Gastrocnemius medialis (tissue), 4 donors: ENCODE measurements at regions not wholly inside any gene's neighbourhood (a gene's known extent, or its start where the extent isn't known, plus 50 kb on each side); places are given as distances from the start of the nearest gene placed in this dataset.

Experiments used
- ATAC-seq, 2 donors: fragments of 150-250 bp; one replicate each; pipeline ENCODE4 v1.9.1; 2016
- DNase-seq, 2 donors: peaks; one replicate each; pipeline ENCODE4 v3.0.0-alpha.2; 2019
- H3K27ac ChIP-seq, 4 donors: fragments of 200-600 bp; sonication (generic); 1 replicate in 1 of 4; 2 replicates in 3 of 4; pipeline ENCODE4 v1.5.1; 2016 to 2018; ENCODE audit warnings: mild to moderate bottlenecking in 2 of 4, moderate library complexity in 1 of 4
- H3K27me3 ChIP-seq, 3 donors: fragments of 200-600 bp; sonication (generic) in 2 of 3; 1 replicate in 1 of 3; 2 replicates in 2 of 3; pipeline versions ENCODE4 v1.5.1 to v1.6.0; 2016 to 2019; ENCODE audit warnings: mild to moderate bottlenecking in 1 of 3, moderate library complexity in 1 of 3
- H3K36me3 ChIP-seq, 2 donors: fragments of 200-600 bp; sonication (generic) in 1 of 2; one replicate each; pipeline ENCODE4 v1.5.1; 2017 to 2018
- H3K4me1 ChIP-seq, 2 donors: fragments of 200-600 bp; sonication (generic) in 1 of 2; one replicate each; pipeline ENCODE4 v1.5.1; 2016 to 2017; ENCODE audit warnings: mild to moderate bottlenecking in 2 of 2
- H3K4me3 ChIP-seq, 4 donors: fragments of 200-600 bp; sonication (generic) in 3 of 4; 1 replicate in 1 of 4; 2 replicates in 3 of 4; pipeline ENCODE4 v1.5.1; 2016 to 2019; ENCODE audit warnings: mild to moderate bottlenecking in 2 of 4
- H3K9me3 ChIP-seq, 3 donors: fragments of 200-600 bp; sonication (generic) in 2 of 3; 1 replicate in 1 of 3; 2 replicates in 2 of 3; pipeline ENCODE4 v1.5.1; 2016 to 2019
- CTCF ChIP-seq, 5 experiments: fragments of 450-650 bp in 3 of 5; fragments of 200-600 bp in 2 of 5; sonication (generic) in 2 of 5; IDR thresholded peaks in 4 of 5; conservative IDR thresholded peaks in 1 of 5; 1 replicate in 4 of 5; 2 replicates in 1 of 5; pipeline ENCODE4 v1.5.1; 2016 to 2019; ENCODE audit warnings: antibody characterized with exemption in 5 of 5, mild to moderate bottlenecking in 3 of 5, moderate library complexity in 3 of 5
- POLR2A ChIP-seq, 2 donors: fragments of 450-650 bp; IDR thresholded peaks; one replicate each; pipeline ENCODE4 v1.6.1; 2017; ENCODE audit warnings: antibody characterized with exemption in 2 of 2, mild to moderate bottlenecking in 2 of 2, moderate library complexity in 2 of 2
- in situ Hi-C, 4 donors: fragments of 200-750 bp; cut with MboI; loops; one replicate each; pipeline versions ENCODE4 v1.15.0 to v1.8.0; 2017; ENCODE audit warnings: low sequenced_read_pairs in 4 of 4
- intact Hi-C: fragments of 100-400 bp; cut with DNase I; formaldehyde crosslinking; loops from one replicate; pipeline ENCODE4 v1.15.1; 2023; ENCODE audit warnings: low total_unique reads

DNA sequence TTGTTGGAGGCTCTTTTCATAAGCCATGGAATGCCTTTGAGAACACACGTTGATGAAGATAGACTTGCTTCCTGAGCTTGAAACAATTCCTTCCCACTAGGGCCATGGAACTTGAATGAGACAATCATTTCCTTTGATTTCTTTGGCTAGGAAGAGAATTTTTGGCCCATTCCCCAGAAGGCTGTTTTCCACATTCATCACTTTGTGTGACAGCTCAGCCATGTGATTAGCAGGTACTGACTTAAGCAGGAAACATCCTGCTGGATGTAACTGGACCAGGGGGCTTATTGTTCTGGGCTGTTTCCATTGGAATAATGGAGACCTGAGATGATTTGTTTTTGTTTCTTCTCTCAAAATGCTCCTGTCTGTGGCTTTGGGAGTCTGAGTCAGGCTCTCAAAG lies 469.8 kb upstream of the SEL1L start:
- Histone ChIP-seq H3K9me3 (no peaks in the 10 kb centered on the region), H3K27me3 (no peaks in the 10 kb centered on the region), H3K4me3 (no peak overlapping the region), H3K27ac (no peak overlapping the region), H3K4me1 (no peaks in the 10 kb centered on the region), H3K36me3 (no peaks in the 10 kb centered on the region)
- no peak for DNase-seq
- in situ Hi-C loops = no loop called here
- TF ChIP-seq CTCF (IDR thresholded peaks at IDR 0.05 in 4 of 5, conservative IDR thresholded peaks at IDR 0.05 in 1 of 5) (no peak), POLR2A (IDR thresholded peaks at IDR 0.05) (no peak)
- no peak for ATAC-seq
- intact Hi-C loops = no loop called here

- TF ChIP-seq POLR2A (IDR thresholded peaks at IDR 0.05) = no peak
- no peak for TF ChIP-seq CTCF (IDR thresholded peaks at IDR 0.05 in 4 of 5, conservative IDR thresholded peaks at IDR 0.05 in 1 of 5)
- DNase-seq (no peak), ATAC-seq (no peak)
- Histone ChIP-seq H3K9me3 (no peaks in the 10 kb centered on the region), H3K36me3 (no peaks in the 10 kb centered on the region), H3K27me3 (no peaks in the 10 kb centered on the region), H3K27ac (no peak overlapping the region), H3K4me1 (no peaks in the 10 kb centered on the region), H3K4me3 (no peak overlapping the region)
- intact Hi-C loops = no loop called here
- in situ Hi-C loops = no loop called here
Observed at GRCh38 chr14:82009076-82009475, 475.4 kb upstream of the SEL1L start.

DNA sequence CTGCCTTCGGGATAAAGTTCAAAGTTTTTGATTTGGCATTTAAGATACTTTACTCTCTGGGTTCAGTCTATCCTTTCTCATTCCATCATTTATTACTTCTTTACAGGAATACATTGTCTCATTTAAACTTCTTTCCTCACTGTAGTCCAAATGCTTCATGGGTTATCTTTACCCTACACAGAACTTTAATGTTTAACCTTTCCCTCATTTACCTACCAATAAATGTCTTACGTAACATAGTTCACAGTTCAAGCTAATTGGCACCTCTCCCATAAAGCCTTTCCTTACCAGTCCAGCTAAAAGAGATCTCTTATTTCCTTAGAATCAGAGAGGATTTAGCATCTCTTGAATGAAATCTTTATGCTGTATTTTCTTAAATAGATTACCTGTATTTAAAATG lies 476.3 kb upstream of the SEL1L start:
- in situ Hi-C loops = no loop called here
- intact Hi-C loops = no loop called here
- H3K27ac ChIP-seq = no peak overlapping the region
- no peak overlapping the region for H3K4me3 ChIP-seq
- DNase-seq = no peak
- no peak for ATAC-seq
- no peaks in the 10 kb centered on the region for H3K4me1 ChIP-seq
- H3K9me3 ChIP-seq = no peaks in the 10 kb centered on the region
- no peaks in the 10 kb centered on the region for H3K27me3 ChIP-seq
- H3K36me3 ChIP-seq = no peaks in the 10 kb centered on the region
- no peak for TF ChIP-seq POLR2A (IDR thresholded peaks at IDR 0.05)
- no peak for TF ChIP-seq CTCF (IDR thresholded peaks at IDR 0.05 in 4 of 5, conservative IDR thresholded peaks at IDR 0.05 in 1 of 5)

GRCh38 chr14:82011460-82011859 lies 477.8 kb upstream of the SEL1L start:
- intact Hi-C loops (no loop called here), in situ Hi-C loops (no loop called here)
- DNase-seq (no peak), ATAC-seq (no peak)
- H3K4me1 ChIP-seq = no peaks in the 10 kb centered on the region
- no peak overlapping the region for H3K4me3 ChIP-seq
- no peak overlapping the region for H3K27ac ChIP-seq
- TF ChIP-seq POLR2A (IDR thresholded peaks at IDR 0.05) (no peak), CTCF (IDR thresholded peaks at IDR 0.05 in 4 of 5, conservative IDR thresholded peaks at IDR 0.05 in 1 of 5) (no peak)
- H3K36me3 ChIP-seq = no peaks in the 10 kb centered on the region
- no peaks in the 10 kb centered on the region for H3K27me3 ChIP-seq
- no peaks in the 10 kb centered on the region for H3K9me3 ChIP-seq

- intact Hi-C loops (no loop called here), in situ Hi-C loops (no loop called here)
- H3K36me3 ChIP-seq = no peaks in the 10 kb centered on the region
- no peaks in the 10 kb centered on the region for H3K27me3 ChIP-seq
- H3K4me1 ChIP-seq = no peaks in the 10 kb centered on the region
- TF ChIP-seq CTCF (IDR thresholded peaks at IDR 0.05 in 4 of 5, conservative IDR thresholded peaks at IDR 0.05 in 1 of 5) (no peak), POLR2A (IDR thresholded peaks at IDR 0.05) (no peak)
- no peaks in the 10 kb centered on the region for H3K9me3 ChIP-seq
- DNase-seq = no peak
- no peak for ATAC-seq
- no peak overlapping the region for H3K27ac ChIP-seq
- no peak overlapping the region for H3K4me3 ChIP-seq
Observed at GRCh38 chr14:82029038-82029437, 495.4 kb upstream of the SEL1L start.
